ENCODE measurements at regions not wholly inside any gene's neighbourhood (a gene's known extent, or its start where the extent isn't known, plus 50 kb on each side); places are given as distances from the start of the nearest gene placed in this dataset.

GRCh38 chr20:24129641-24130040 lies 141.1 kb upstream of the GGTLC1 start:
- TF ChIP-seq CTCF (IDR thresholded peaks at IDR 0.05; ENCODE audit: insufficient read depth, low read length, poor library complexity, severe bottlenecking): no peak
- H3K4me3 ChIP-seq (ENCODE audit: low read depth, low read length): no peak overlapping the region
- DNase-seq (ENCODE audit: low read depth): no peak

GRCh38 chr20:24124951-24125650 lies 136.5 kb upstream of the GGTLC1 start:
- H3K36me3 ChIP-seq (ENCODE audit: control insufficient read depth, insufficient read depth, low read length): no peaks in the 10 kb centered on the region
- no peak for TF ChIP-seq CTCF (IDR thresholded peaks at IDR 0.05; ENCODE audit: insufficient read depth, low read length, poor library complexity, severe bottlenecking)
- H3K27me3 ChIP-seq (ENCODE audit: control insufficient read depth, insufficient read depth, low read length): no peaks in the 10 kb centered on the region
- DNase-seq (ENCODE audit: low read depth): no peak
- no peak overlapping the region for H3K4me3 ChIP-seq (ENCODE audit: low read depth, low read length)

More at GRCh38 chr20:24129641-24130040, 141.1 kb upstream of the GGTLC1 start:
- no peaks in the 10 kb centered on the region for H3K36me3 ChIP-seq (ENCODE audit: control insufficient read depth, insufficient read depth, low read length)
- H3K27me3 ChIP-seq (ENCODE audit: control insufficient read depth, insufficient read depth, low read length): no peaks in the 10 kb centered on the region

GRCh38 chr20:24124003-24124402 lies 135.4 kb upstream of the GGTLC1 start:
- Histone ChIP-seq H3K27me3 (ENCODE audit: control insufficient read depth, insufficient read depth, low read length) (no peaks in the 10 kb centered on the region), H3K4me3 (ENCODE audit: low read depth, low read length) (no peak overlapping the region), H3K36me3 (ENCODE audit: control insufficient read depth, insufficient read depth, low read length) (no peaks in the 10 kb centered on the region)
- DNase-seq (ENCODE audit: low read depth): no peak
- TF ChIP-seq CTCF (IDR thresholded peaks at IDR 0.05; ENCODE audit: insufficient read depth, low read length, poor library complexity, severe bottlenecking): no peak

- Histone ChIP-seq H3K27me3 (ENCODE audit: control insufficient read depth, insufficient read depth, low read length) (no peaks in the 10 kb centered on the region), H3K4me3 (ENCODE audit: low read depth, low read length) (no peak overlapping the region), H3K36me3 (ENCODE audit: control insufficient read depth, insufficient read depth, low read length) (no peaks in the 10 kb centered on the region)
- no peak for DNase-seq (ENCODE audit: low read depth)
- TF ChIP-seq CTCF (IDR thresholded peaks at IDR 0.05; ENCODE audit: insufficient read depth, low read length, poor library complexity, severe bottlenecking): no peak
Measured at GRCh38 chr20:24118441-24119175, 130.0 kb upstream of the GGTLC1 start.

- no peak for TF ChIP-seq CTCF (IDR thresholded peaks at IDR 0.05; ENCODE audit: insufficient read depth, low read length, poor library complexity, severe bottlenecking)
- DNase-seq (ENCODE audit: low read depth): no peak
- Histone ChIP-seq H3K36me3 (ENCODE audit: control insufficient read depth, insufficient read depth, low read length) (no peaks in the 10 kb centered on the region), H3K27me3 (ENCODE audit: control insufficient read depth, insufficient read depth, low read length) (no peaks in the 10 kb centered on the region), H3K4me3 (ENCODE audit: low read depth, low read length) (no peak overlapping the region)
Measured at GRCh38 chr20:24118034-24118433, 129.5 kb upstream of the GGTLC1 start.

All from kidney epithelial cell (primary cell).